Ishikawa (cell line): ENCODE measurements at regions not wholly inside any gene's neighbourhood (a gene's known extent, or its start where the extent isn't known, plus 50 kb on each side); places are given as distances from the start of the nearest gene placed in this dataset.

Source experiments
- CEBPB ChIP-seq: IDR thresholded peaks from 2 replicates; pipeline ENCODE4 v1.6.1; 2012
- CREB1 ChIP-seq: IDR thresholded peaks from 2 replicates; pipeline ENCODE4 v1.6.1; 2012; ENCODE audit warnings: low read depth
- EGR1 ChIP-seq: IDR thresholded peaks from 2 replicates; pipeline ENCODE4 v1.6.1; 2012
- EP300 ChIP-seq: IDR thresholded peaks from 2 replicates; pipeline ENCODE4 v1.6.1; 2012; ENCODE audit warnings: borderline replicate concordance
- FOXM1 ChIP-seq: IDR thresholded peaks from 2 replicates; pipeline ENCODE4 v1.6.1; 2012; ENCODE audit warnings: low read depth, borderline replicate concordance
- MAX ChIP-seq: IDR thresholded peaks from 2 replicates; pipeline ENCODE4 v1.6.1; 2012
- NFIC ChIP-seq: IDR thresholded peaks from 2 replicates; pipeline ENCODE4 v1.6.1; 2012
- RAD21 ChIP-seq: IDR thresholded peaks from 2 replicates; pipeline ENCODE4 v1.6.1; 2012; ENCODE audit warnings: low read depth
- TAF1 ChIP-seq: IDR thresholded peaks from 2 replicates; pipeline ENCODE4 v1.6.1; 2012; ENCODE audit warnings: low read depth, mild to moderate bottlenecking
- TCF12 ChIP-seq: IDR thresholded peaks from 2 replicates; pipeline ENCODE4 v1.6.1; 2012; ENCODE audit warnings: low read depth
- TEAD4 ChIP-seq: IDR thresholded peaks from 2 replicates; pipeline ENCODE4 v1.6.1; 2012
- USF1 ChIP-seq: IDR thresholded peaks from 2 replicates; pipeline ENCODE4 v1.6.1; 2012
- YY1 ChIP-seq: IDR thresholded peaks from 2 replicates; pipeline ENCODE4 v1.6.1; 2012; ENCODE audit warnings: low read depth
- ZBTB7A ChIP-seq: IDR thresholded peaks from 2 replicates; pipeline ENCODE4 v1.6.1; 2012; ENCODE audit warnings: low read depth
- TF ChIP-seq, protein P1 (sequence below): IDR thresholded peaks from 2 replicates; pipeline ENCODE4 v1.6.1; 2012; ENCODE audit warnings: low read depth, mild to moderate bottlenecking

DNA sequence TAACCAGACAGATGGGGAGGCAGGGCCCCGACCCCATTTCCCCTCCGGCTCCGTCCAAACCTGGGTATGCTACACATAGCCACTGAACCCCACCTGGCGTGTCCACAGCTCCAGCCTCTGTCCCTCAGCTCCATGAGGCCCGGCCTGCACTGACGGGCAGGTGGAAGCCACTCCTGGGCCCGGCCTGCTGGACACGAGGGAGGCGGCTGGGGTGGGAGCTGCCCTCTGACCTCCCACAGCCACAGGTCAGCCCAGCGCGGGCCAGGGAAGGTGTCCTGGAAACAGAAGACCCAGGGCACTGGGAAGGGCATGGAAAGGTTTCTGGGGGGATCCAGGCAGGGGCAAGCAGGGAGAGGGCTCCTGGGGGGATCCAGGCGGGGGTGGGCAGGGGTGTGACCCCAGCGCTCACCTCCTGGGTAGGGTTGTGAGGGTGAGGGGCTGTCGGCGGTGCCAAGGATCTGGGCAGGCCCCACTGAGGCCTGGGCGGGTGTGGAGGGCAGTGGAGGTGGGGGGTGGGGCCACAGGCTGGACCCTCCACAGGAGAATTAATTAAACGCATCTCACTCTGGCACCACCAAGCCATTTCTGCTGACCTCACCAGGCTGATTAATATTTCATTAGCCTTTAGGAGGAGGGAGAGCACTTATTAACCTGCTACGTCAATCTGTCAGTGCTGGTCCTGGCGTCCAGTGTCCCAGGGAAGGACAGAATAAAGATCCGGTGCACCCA is 108.9 kb downstream of the UNCX start:
- TF ChIP-seq YY1 = no peak
- TF ChIP-seq CEBPB = no peak
- TF ChIP-seq MAX = no peak
- no peak for TF ChIP-seq TCF12
- TF ChIP-seq, protein P1, sequence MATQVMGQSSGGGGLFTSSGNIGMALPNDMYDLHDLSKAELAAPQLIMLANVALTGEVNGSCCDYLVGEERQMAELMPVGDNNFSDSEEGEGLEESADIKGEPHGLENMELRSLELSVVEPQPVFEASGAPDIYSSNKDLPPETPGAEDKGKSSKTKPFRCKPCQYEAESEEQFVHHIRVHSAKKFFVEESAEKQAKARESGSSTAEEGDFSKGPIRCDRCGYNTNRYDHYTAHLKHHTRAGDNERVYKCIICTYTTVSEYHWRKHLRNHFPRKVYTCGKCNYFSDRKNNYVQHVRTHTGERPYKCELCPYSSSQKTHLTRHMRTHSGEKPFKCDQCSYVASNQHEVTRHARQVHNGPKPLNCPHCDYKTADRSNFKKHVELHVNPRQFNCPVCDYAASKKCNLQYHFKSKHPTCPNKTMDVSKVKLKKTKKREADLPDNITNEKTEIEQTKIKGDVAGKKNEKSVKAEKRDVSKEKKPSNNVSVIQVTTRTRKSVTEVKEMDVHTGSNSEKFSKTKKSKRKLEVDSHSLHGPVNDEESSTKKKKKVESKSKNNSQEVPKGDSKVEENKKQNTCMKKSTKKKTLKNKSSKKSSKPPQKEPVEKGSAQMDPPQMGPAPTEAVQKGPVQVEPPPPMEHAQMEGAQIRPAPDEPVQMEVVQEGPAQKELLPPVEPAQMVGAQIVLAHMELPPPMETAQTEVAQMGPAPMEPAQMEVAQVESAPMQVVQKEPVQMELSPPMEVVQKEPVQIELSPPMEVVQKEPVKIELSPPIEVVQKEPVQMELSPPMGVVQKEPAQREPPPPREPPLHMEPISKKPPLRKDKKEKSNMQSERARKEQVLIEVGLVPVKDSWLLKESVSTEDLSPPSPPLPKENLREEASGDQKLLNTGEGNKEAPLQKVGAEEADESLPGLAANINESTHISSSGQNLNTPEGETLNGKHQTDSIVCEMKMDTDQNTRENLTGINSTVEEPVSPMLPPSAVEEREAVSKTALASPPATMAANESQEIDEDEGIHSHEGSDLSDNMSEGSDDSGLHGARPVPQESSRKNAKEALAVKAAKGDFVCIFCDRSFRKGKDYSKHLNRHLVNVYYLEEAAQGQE = no peak
- TF ChIP-seq RAD21 = no peak

DNA sequence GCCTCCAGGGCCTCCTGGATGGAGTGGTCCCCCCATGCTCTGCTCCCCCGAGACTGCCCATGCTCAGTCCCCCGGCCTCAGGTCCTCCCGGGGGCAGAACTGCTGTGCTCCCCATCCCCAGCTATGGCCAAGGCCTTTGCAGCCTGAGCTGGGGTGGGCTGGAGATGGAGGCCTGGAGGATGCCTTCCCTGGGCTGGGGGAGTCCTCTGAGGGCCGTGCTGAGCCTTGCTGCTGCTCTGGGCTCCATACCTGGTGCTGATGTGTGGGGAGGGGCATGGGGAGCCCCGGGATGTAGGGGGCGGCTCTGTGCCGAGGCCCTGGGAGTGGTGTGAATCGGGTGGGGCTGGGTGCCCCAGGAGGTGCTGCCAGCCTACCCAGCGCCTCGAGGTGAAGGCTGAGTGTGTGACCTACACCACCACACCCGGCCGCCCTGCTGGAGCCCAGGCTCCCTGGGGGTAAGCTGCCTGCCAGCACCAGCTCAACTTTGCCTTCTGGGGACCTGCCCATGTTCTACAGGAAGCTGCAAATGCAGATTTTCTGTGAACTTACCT is 109.5 kb downstream of the UNCX start:
- TF ChIP-seq RAD21 (no peak), NFIC (no peak), USF1 (no peak), ZBTB7A (no peak), CEBPB (no peak), YY1 (no peak), TCF12 (no peak), CREB1 (no peak), TAF1 (no peak), EP300 (no peak), FOXM1 (no peak), EGR1 (no peak), TEAD4 (no peak), MAX (no peak)
- TF ChIP-seq, protein P1 = no peak

DNA sequence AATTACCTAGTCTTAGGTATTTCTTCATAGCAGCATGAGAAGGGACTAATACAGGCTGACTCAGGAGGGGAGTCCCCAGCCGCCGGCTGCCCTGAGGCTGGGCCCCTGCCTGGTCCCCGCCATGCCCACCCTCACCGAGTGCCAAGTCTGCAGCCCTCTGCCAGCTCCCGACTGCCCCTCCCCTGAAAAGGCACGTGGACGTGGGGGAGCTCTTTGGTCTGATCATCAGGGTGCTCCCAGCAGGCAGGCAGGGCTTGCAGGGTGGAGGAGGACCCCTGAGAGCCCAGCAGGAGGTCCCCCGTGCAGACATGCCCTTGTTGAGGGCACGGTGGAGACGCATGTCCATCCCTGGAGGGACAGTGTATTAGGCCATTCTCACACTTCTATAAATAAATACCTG is 110.9 kb downstream of the UNCX start:
- TF ChIP-seq USF1 (no peak), TEAD4 (no peak), YY1 (no peak), RAD21 (no peak), CREB1 (no peak), TCF12 (no peak), ZBTB7A (no peak), NFIC (no peak), EP300 (no peak), EGR1 (no peak), MAX (no peak), CEBPB (no peak), TAF1 (no peak), FOXM1 (no peak)
- TF ChIP-seq, protein P1 = no peak

- TF ChIP-seq TCF12 (no peak), NFIC (no peak), RAD21 (no peak)
Observed at GRCh38 chr7:1344421-1344820, 111.7 kb downstream of the UNCX start.
